ENCODE measurements at regions not wholly inside any gene's neighbourhood (a gene's known extent, or its start where the extent isn't known, plus 50 kb on each side); places are given as distances from the start of the nearest gene placed in this dataset.

- POLR2A ChIA-PET = no interaction called here
- H3K27ac Mint-ChIP-seq = no peak overlapping the region
- no peaks in the 10 kb centered on the region for H3K9me3 Mint-ChIP-seq
- no peaks in the 10 kb centered on the region for H3K27me3 Mint-ChIP-seq
- H3K36me3 Mint-ChIP-seq = no peaks in the 10 kb centered on the region
- no peak overlapping the region for H3K4me3 Mint-ChIP-seq
- DNase-seq = no peak
- no peaks in the 10 kb centered on the region for H3K4me1 Mint-ChIP-seq (ENCODE audit: low read depth)
- intact Hi-C loops (cut with micrococcal nuclease) = no loop called here
- CTCF ChIA-PET = no interaction called here
These were observed 633.2 kb upstream of the FAM174A start for GRCh38 chr5:99901972-99902371.

- Mint-ChIP-seq H3K27me3 (no peaks in the 10 kb centered on the region), H3K9me3 (no peaks in the 10 kb centered on the region), H3K27ac (no peak overlapping the region), H3K4me1 (ENCODE audit: low read depth) (no peaks in the 10 kb centered on the region), H3K36me3 (no peaks in the 10 kb centered on the region), H3K4me3 (no peak overlapping the region)
- ChIA-PET POLR2A (no interaction called here), CTCF (no interaction called here)
- intact Hi-C loops (cut with micrococcal nuclease) = no loop called here
- DNase-seq = no peak
These were observed 634.8 kb upstream of the FAM174A start for GRCh38 chr5:99900302-99900852.

GRCh38 chr5:99879791-99880511, 655.2 kb upstream of the FAM174A start:
- POLR2A ChIA-PET = no interaction called here
- Mint-ChIP-seq H3K36me3 (no peaks in the 10 kb centered on the region), H3K4me1 (ENCODE audit: low read depth) (no peaks in the 10 kb centered on the region), H3K27me3 (no peaks in the 10 kb centered on the region), H3K27ac (no peak overlapping the region), H3K4me3 (no peak overlapping the region), H3K9me3 (no peaks in the 10 kb centered on the region)
- CTCF ChIA-PET = no interaction called here
- intact Hi-C loops (cut with micrococcal nuclease) = no loop called here
- no peak for DNase-seq

GRCh38 chr5:99878830-99879229, 656.3 kb upstream of the FAM174A start:
- intact Hi-C loops (cut with micrococcal nuclease) = no loop called here
- H3K4me1 Mint-ChIP-seq (ENCODE audit: low read depth) = no peaks in the 10 kb centered on the region
- POLR2A ChIA-PET = no interaction called here
- CTCF ChIA-PET = no interaction called here
- no peaks in the 10 kb centered on the region for H3K9me3 Mint-ChIP-seq
- H3K27me3 Mint-ChIP-seq = no peaks in the 10 kb centered on the region
- DNase-seq = no peak
- no peak overlapping the region for H3K4me3 Mint-ChIP-seq
- H3K36me3 Mint-ChIP-seq = no peaks in the 10 kb centered on the region
- no peak overlapping the region for H3K27ac Mint-ChIP-seq

- intact Hi-C loops (cut with micrococcal nuclease) = no loop called here
- H3K27ac Mint-ChIP-seq = no peak overlapping the region
- CTCF ChIA-PET = no interaction called here
- POLR2A ChIA-PET = no interaction called here
- no peaks in the 10 kb centered on the region for H3K36me3 Mint-ChIP-seq
- no peak for DNase-seq
- no peaks in the 10 kb centered on the region for H3K4me1 Mint-ChIP-seq (ENCODE audit: low read depth)
- H3K4me3 Mint-ChIP-seq = no peak overlapping the region
- H3K27me3 Mint-ChIP-seq = no peaks in the 10 kb centered on the region
- H3K9me3 Mint-ChIP-seq = peaks cover 3% of the 10 kb centered on the region
These were observed 668.4 kb upstream of the FAM174A start for GRCh38 chr5:99866740-99867139.

- intact Hi-C loops (cut with micrococcal nuclease) = no loop called here
- Mint-ChIP-seq H3K4me3 (no peak overlapping the region), H3K36me3 (no peaks in the 10 kb centered on the region), H3K9me3 (peaks cover 3% of the 10 kb centered on the region), H3K27me3 (no peaks in the 10 kb centered on the region), H3K27ac (no peak overlapping the region), H3K4me1 (ENCODE audit: low read depth) (no peaks in the 10 kb centered on the region)
- CTCF ChIA-PET = no interaction called here
- POLR2A ChIA-PET = no interaction called here
- no peak for DNase-seq
These were observed 670.0 kb upstream of the FAM174A start for GRCh38 chr5:99865159-99865558.

GRCh38 chr5:99835791-99836190, 699.4 kb upstream of the FAM174A start:
- no peak for DNase-seq
- Mint-ChIP-seq H3K27me3 (no peaks in the 10 kb centered on the region), H3K27ac (no peak overlapping the region), H3K4me1 (ENCODE audit: low read depth) (no peaks in the 10 kb centered on the region), H3K4me3 (no peak overlapping the region), H3K9me3 (peaks cover 6% of the 10 kb centered on the region), H3K36me3 (no peaks in the 10 kb centered on the region)
- CTCF ChIA-PET = no interaction called here
- intact Hi-C loops (cut with micrococcal nuclease) = no loop called here
- POLR2A ChIA-PET = no interaction called here

- Mint-ChIP-seq H3K4me1 (ENCODE audit: low read depth) (no peaks in the 10 kb centered on the region), H3K27ac (no peak overlapping the region), H3K9me3 (no peaks in the 10 kb centered on the region), H3K27me3 (no peaks in the 10 kb centered on the region), H3K4me3 (no peak overlapping the region), H3K36me3 (no peaks in the 10 kb centered on the region)
- ChIA-PET CTCF (interaction anchor here (0.7 kb wide), 1 partner anchor 54 kb away, joined by 3 read pairs; no protein-coding TSS in a partner anchor), POLR2A (no interaction called here)
- intact Hi-C loops (cut with micrococcal nuclease) = no loop called here
- no peak for DNase-seq
These were observed 708.0 kb upstream of the FAM174A start for GRCh38 chr5:99827136-99827535.

GRCh38 chr5:99817796-99818195, 717.4 kb upstream of the FAM174A start:
- POLR2A ChIA-PET = no interaction called here
- DNase-seq = no peak
- intact Hi-C loops (cut with micrococcal nuclease) = no loop called here
- H3K9me3 Mint-ChIP-seq = no peaks in the 10 kb centered on the region
- no peaks in the 10 kb centered on the region for H3K36me3 Mint-ChIP-seq
- CTCF ChIA-PET = interaction anchor here (0.6 kb wide), 1 partner anchor 1572 kb away, joined by 4 read pairs; no protein-coding TSS in a partner anchor
- no peak overlapping the region for H3K4me3 Mint-ChIP-seq
- no peaks in the 10 kb centered on the region for H3K4me1 Mint-ChIP-seq (ENCODE audit: low read depth)
- no peaks in the 10 kb centered on the region for H3K27me3 Mint-ChIP-seq
- no peak overlapping the region for H3K27ac Mint-ChIP-seq

GRCh38 chr5:99814321-99815063, 720.7 kb upstream of the FAM174A start:
- no peak for DNase-seq
- ChIA-PET POLR2A (no interaction called here), CTCF (no interaction called here)
- intact Hi-C loops (cut with micrococcal nuclease) = no loop called here
- Mint-ChIP-seq H3K4me1 (ENCODE audit: low read depth) (no peaks in the 10 kb centered on the region), H3K27ac (no peak overlapping the region), H3K27me3 (no peaks in the 10 kb centered on the region), H3K36me3 (no peaks in the 10 kb centered on the region), H3K9me3 (no peaks in the 10 kb centered on the region), H3K4me3 (no peak overlapping the region)

- H3K4me1 Mint-ChIP-seq (ENCODE audit: low read depth) = no peaks in the 10 kb centered on the region
- no peak overlapping the region for H3K4me3 Mint-ChIP-seq
- ChIA-PET POLR2A (no interaction called here), CTCF (no interaction called here)
- DNase-seq = no peak
- intact Hi-C loops (cut with micrococcal nuclease) = no loop called here
- no peaks in the 10 kb centered on the region for H3K9me3 Mint-ChIP-seq
- H3K27ac Mint-ChIP-seq = no peak overlapping the region
- H3K27me3 Mint-ChIP-seq = no peaks in the 10 kb centered on the region
- no peaks in the 10 kb centered on the region for H3K36me3 Mint-ChIP-seq
These were observed 726.4 kb upstream of the FAM174A start for GRCh38 chr5:99808657-99809230.

- CTCF ChIA-PET = no interaction called here
- Mint-ChIP-seq H3K27ac (no peak overlapping the region), H3K4me3 (no peak overlapping the region), H3K9me3 (no peaks in the 10 kb centered on the region), H3K27me3 (no peaks in the 10 kb centered on the region), H3K36me3 (no peaks in the 10 kb centered on the region), H3K4me1 (ENCODE audit: low read depth) (no peaks in the 10 kb centered on the region)
- no peak for DNase-seq
- POLR2A ChIA-PET = no interaction called here
- intact Hi-C loops (cut with micrococcal nuclease) = no loop called here
These were observed 727.8 kb upstream of the FAM174A start for GRCh38 chr5:99807346-99807745.

GRCh38 chr5:99795031-99795430, 740.1 kb upstream of the FAM174A start:
- Mint-ChIP-seq H3K27me3 (no peaks in the 10 kb centered on the region), H3K36me3 (no peaks in the 10 kb centered on the region), H3K4me1 (ENCODE audit: low read depth) (no peaks in the 10 kb centered on the region), H3K9me3 (peaks cover 10% of the 10 kb centered on the region), H3K27ac (no peak overlapping the region), H3K4me3 (no peak overlapping the region)
- POLR2A ChIA-PET = no interaction called here
- CTCF ChIA-PET = no interaction called here
- intact Hi-C loops (cut with micrococcal nuclease) = no loop called here
- DNase-seq = no peak
